ENCODE measurements at regions not wholly inside any gene's neighbourhood (a gene's known extent, or its start where the extent isn't known, plus 50 kb on each side); places are given as distances from the start of the nearest gene placed in this dataset.

- TF ChIP-seq TCF7 (IDR thresholded peaks at IDR 0.05; ENCODE audit: borderline replicate concordance) = no peak
- TF ChIP-seq ZNF274 (IDR thresholded peaks at IDR 0.05; ENCODE audit: insufficient read depth, insufficient read length) = no peak
- no peak for TF ChIP-seq HDAC6 (IDR thresholded peaks at IDR 0.05; ENCODE audit: unreplicated experiment)
- no peak for TF ChIP-seq POLR2A (IDR thresholded peaks at IDR 0.05; ENCODE audit: low read depth, low read length)
- TF ChIP-seq EZH2 (IDR thresholded peaks at IDR 0.05; ENCODE audit: borderline replicate concordance, control insufficient read depth, low read depth, low read length) = no peak
- no peak for TF ChIP-seq POLR2AphosphoS5 (IDR thresholded peaks at IDR 0.05; ENCODE audit: low read length)
- TF ChIP-seq GABPA (IDR thresholded peaks at IDR 0.05; ENCODE audit: low read depth) = no peak
- TF ChIP-seq ZBTB11 (CRISPR knock-in tag; IDR thresholded peaks at IDR 0.05) = no peak
- TF ChIP-seq RCOR1 (conservative IDR thresholded peaks at IDR 0.05; ENCODE audit: low read depth, low read length) = no peak
- TF ChIP-seq CTCF (IDR thresholded peaks at IDR 0.05 in 2 of 3, conservative IDR thresholded peaks at IDR 0.05 in 1 of 3; ENCODE audit: control insufficient read depth in 2 of 3, extremely low read depth in 1 of 3, insufficient read depth in 1 of 3, low read depth in 3 of 3, low read length in 3 of 3) = no peak
- TF ChIP-seq RELA (IDR thresholded peaks at IDR 0.05; ENCODE audit: borderline replicate concordance, partially characterized antibody) = no peak
These were observed 206.9 kb upstream of the SNX7 start for GRCh38 chr1:98454666-98455065.

Measured in GM12878 (cell line).